ENCODE measurements at regions not wholly inside any gene's neighbourhood (a gene's known extent, or its start where the extent isn't known, plus 50 kb on each side); places are given as distances from the start of the nearest gene placed in this dataset.

- DNase-seq, result no peak
- no peaks in the 10 kb centered on the region for H3K36me3 ChIP-seq
- H3K9me3 ChIP-seq, result no peaks in the 10 kb centered on the region
- peaks cover 0 to 10% of the 10 kb centered on the region in 2 donors for H3K4me1 ChIP-seq
- TF ChIP-seq POLR2A (IDR thresholded peaks at IDR 0.05) (no peak), CTCF (IDR thresholded peaks at IDR 0.05) (no peak)
- no peaks in the 10 kb centered on the region for H3K27me3 ChIP-seq
- H3K4me3 ChIP-seq (replicated peaks in 1 of 3), result no peak overlapping the region
- intact Hi-C loops (cut with DNase I), result no loop called here
- H3K27ac ChIP-seq, result no peak overlapping the region
- 78 to 89% methylated on average over 3 of the region's 3 CpGs for WGBS, 2 donors
These were observed 204.9 kb upstream of the MDFIC2 start for GRCh38 chr3:70517124-70517890.

- Histone ChIP-seq H3K27ac (no peak overlapping the region), H3K9me3 (no peaks in the 10 kb centered on the region), H3K4me3 (replicated peaks in 1 of 3) (no peak overlapping the region), H3K27me3 (no peaks in the 10 kb centered on the region), H3K4me1 (peaks cover 0 to 8% of the 10 kb centered on the region in 2 donors), H3K36me3 (no peaks in the 10 kb centered on the region)
- no peak for DNase-seq
- intact Hi-C loops (cut with DNase I), result no loop called here
- TF ChIP-seq POLR2A (IDR thresholded peaks at IDR 0.05) (no peak), CTCF (IDR thresholded peaks at IDR 0.05) (no peak)
- 88 to 91% methylated on average over 4 of the region's 4 CpGs for WGBS, 2 donors
These were observed 203.6 kb upstream of the MDFIC2 start for GRCh38 chr3:70516076-70516475.

GRCh38 chr3:70507486-70507885, 195.0 kb upstream of the MDFIC2 start:
- intact Hi-C loops (cut with DNase I), result no loop called here
- DNase-seq, result no peak
- 83 to 90% methylated on average over 4 of the region's 4 CpGs for WGBS, 2 donors
- H3K27ac ChIP-seq, result no peak overlapping the region
- no peak overlapping the region for H3K4me3 ChIP-seq (replicated peaks in 1 of 3)
- H3K27me3 ChIP-seq, result no peaks in the 10 kb centered on the region
- TF ChIP-seq POLR2A (IDR thresholded peaks at IDR 0.05) (no peak), CTCF (IDR thresholded peaks at IDR 0.05) (no peak)
- H3K4me1 ChIP-seq, result peaks cover 0 to 4% of the 10 kb centered on the region in 2 donors
- no peaks in the 10 kb centered on the region for H3K9me3 ChIP-seq
- H3K36me3 ChIP-seq, result no peaks in the 10 kb centered on the region

GRCh38 chr3:70506775-70507174, 194.3 kb upstream of the MDFIC2 start:
- no peak overlapping the region for H3K27ac ChIP-seq
- intact Hi-C loops (cut with DNase I), result no loop called here
- H3K4me1 ChIP-seq, result peaks cover 0 to 4% of the 10 kb centered on the region in 2 donors
- DNase-seq, result no peak
- no peaks in the 10 kb centered on the region for H3K27me3 ChIP-seq
- no peaks in the 10 kb centered on the region for H3K36me3 ChIP-seq
- H3K4me3 ChIP-seq (replicated peaks in 1 of 3), result no peak overlapping the region
- H3K9me3 ChIP-seq, result no peaks in the 10 kb centered on the region
- 88 to 90% methylated on average over 5 of the region's 5 CpGs for WGBS, 2 donors
- TF ChIP-seq POLR2A (IDR thresholded peaks at IDR 0.05) (no peak), CTCF (IDR thresholded peaks at IDR 0.05) (no peak)

- intact Hi-C loops (cut with DNase I), result no loop called here
- H3K27ac ChIP-seq, result no peak overlapping the region
- no peaks in the 10 kb centered on the region for H3K27me3 ChIP-seq
- no peak for TF ChIP-seq POLR2A (IDR thresholded peaks at IDR 0.05)
- TF ChIP-seq CTCF (IDR thresholded peaks at IDR 0.05), result no peak
- H3K36me3 ChIP-seq, result no peaks in the 10 kb centered on the region
- WGBS, 2 donors, result 78 to 88% methylated on average over 3 of the region's 3 CpGs
- DNase-seq, result no peak
- H3K4me3 ChIP-seq (replicated peaks in 1 of 3), result no peak overlapping the region
- H3K4me1 ChIP-seq, result peaks cover 0 to 4% of the 10 kb centered on the region in 2 donors
- H3K9me3 ChIP-seq, result no peaks in the 10 kb centered on the region
These were observed 189.1 kb upstream of the MDFIC2 start for GRCh38 chr3:70501561-70501960.

Measured in thyroid gland (tissue), 4 donors.